ENCODE measurements at regions not wholly inside any gene's neighbourhood (a gene's known extent, or its start where the extent isn't known, plus 50 kb on each side); places are given as distances from the start of the nearest gene placed in this dataset.
A peak's percentile ranks its signal among the peaks of the same experiment; 100 is the strongest.
"Not testable (repeated sequence)": the region's sequence is repeated elsewhere in the genome, so short reads cannot be mapped to it uniquely, and the experiment has no call there.

DNA sequence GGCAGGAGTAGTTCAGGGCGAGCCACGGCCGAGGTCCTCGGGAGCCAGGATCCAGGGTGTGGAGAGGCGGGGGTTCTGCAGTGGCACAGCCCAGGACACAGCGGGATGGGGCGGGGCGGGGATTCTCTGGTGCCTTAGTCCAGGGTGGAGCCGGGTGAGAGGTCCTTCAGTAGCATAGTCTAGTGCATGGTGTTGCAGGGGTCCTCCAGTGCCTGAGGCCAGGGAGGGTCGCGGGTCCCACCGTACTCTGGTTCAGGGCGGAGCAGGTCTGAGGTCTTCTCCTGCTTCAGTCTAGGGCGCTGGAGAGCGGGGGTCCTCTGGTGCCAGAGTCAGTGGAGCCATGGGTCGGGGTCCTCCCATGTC is 131.1 kb downstream of the CCDC74A start:
- FAIRE-seq (no peak), DNase-seq (ENCODE audit: insufficient read length, low spot score) (no peak)
- no peak for TF ChIP-seq POLR2A (IDR thresholded peaks at IDR 0.05; ENCODE audit: low read depth, low read length)

DNA sequence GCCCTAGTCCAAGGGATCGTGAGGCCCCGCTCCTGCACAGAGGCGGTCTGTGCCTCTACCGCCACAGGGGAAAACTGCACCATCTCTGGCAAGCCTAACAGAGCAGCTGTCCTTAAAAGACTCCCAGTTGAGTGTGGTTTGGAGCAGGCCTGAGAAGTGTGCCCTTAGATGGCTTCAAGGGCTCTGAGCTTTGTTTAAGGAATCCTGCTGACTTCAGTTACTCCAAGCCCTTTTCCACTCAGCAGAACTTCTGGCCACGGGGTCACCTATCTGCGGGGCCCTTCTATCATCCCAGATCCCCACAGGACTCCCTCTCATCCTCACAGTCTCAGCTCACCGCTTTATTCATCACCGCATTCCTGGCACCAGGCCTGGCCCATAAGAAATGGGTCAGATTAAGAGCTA is 131.5 kb downstream of the CCDC74A start:
- DNase-seq (ENCODE audit: insufficient read length, low spot score), result no peak
- FAIRE-seq, result no peak
- no peak for TF ChIP-seq POLR2A (IDR thresholded peaks at IDR 0.05; ENCODE audit: low read depth, low read length)

DNA sequence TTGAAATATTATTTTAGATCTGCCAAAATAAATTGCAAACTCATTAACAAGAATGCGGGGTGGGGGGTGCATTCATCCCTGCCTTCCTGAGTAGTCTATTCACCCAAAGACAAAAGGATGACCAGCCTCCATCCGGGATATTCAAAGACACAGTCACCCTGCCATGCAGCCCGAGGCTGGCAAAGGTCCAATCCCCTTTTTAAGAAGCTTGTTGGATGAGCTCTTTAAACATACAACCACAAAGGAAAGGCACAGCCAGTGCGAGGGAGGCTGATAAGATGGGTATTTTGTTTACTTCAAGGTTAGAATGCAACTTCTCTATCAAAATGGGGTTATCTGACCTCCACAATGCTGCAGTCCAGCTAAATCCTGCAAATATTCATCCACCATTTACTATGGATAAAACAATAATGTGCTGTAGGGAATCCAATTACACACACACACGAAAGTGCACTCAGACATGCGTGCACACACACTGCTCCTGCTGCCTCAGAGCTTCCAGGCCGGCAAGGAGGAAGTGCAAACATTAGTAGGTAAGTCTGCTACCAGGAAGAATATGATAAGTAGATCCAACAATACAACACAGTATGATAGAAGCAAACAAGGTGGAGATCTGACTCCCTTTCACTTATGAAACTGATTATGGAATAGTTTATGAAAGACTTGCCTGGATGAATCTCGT is 133.6 kb downstream of the CCDC74A start:
- DNase-seq (ENCODE audit: insufficient read length, low spot score); FAIRE-seq: not testable (repeated sequence)

- FAIRE-seq; DNase-seq (ENCODE audit: insufficient read length, low spot score): not testable (repeated sequence)
These were observed 134.3 kb downstream of the CCDC74A start for GRCh38 chr2:131661884-131662535.

GRCh38 chr2:131663501-131663900 is 135.8 kb downstream of the CCDC74A start:
- DNase-seq (ENCODE audit: insufficient read length, low spot score); FAIRE-seq: not testable (repeated sequence)

- DNase-seq (ENCODE audit: insufficient read length, low spot score); FAIRE-seq: not testable (repeated sequence)
These were observed 138.0 kb downstream of the CCDC74A start for GRCh38 chr2:131665716-131666115.

GRCh38 chr2:131668794-131669540 is 141.3 kb downstream of the CCDC74A start:
- DNase-seq (ENCODE audit: insufficient read length, low spot score); FAIRE-seq: not testable (repeated sequence)

DNA sequence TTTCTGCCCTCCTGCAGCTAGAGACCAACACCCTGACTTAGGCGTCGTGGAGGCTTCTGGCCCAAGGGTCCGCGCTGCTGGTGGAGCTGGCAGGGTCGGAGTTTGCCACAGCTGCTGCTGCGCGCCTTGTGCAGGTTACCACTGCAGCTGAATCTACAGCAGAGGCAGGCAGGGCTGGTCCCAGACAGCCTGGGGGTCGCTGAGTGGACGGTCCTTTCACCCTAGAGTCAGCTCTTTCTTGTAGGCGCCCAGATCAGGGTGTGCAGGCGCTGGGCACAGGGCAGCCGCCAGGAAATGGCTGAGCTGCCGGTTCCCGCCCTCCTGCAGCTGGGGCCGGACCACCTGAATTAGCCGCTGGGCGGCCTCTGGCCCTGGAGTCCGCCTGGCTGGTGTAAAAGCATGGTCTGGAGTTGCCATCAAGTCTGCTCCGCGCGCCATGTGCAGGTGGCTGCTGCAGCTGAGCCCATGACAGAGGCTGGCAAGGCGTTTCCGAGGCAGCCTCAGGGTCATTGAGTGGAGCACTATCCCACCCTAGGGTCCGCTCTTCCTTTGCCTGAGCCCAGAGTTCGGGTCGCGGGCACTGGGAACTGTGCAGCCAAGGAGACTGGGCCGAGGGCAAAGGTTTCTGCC is 144.3 kb downstream of the CCDC74A start:
- DNase-seq (ENCODE audit: insufficient read length, low spot score); FAIRE-seq: not testable (repeated sequence)

DNA sequence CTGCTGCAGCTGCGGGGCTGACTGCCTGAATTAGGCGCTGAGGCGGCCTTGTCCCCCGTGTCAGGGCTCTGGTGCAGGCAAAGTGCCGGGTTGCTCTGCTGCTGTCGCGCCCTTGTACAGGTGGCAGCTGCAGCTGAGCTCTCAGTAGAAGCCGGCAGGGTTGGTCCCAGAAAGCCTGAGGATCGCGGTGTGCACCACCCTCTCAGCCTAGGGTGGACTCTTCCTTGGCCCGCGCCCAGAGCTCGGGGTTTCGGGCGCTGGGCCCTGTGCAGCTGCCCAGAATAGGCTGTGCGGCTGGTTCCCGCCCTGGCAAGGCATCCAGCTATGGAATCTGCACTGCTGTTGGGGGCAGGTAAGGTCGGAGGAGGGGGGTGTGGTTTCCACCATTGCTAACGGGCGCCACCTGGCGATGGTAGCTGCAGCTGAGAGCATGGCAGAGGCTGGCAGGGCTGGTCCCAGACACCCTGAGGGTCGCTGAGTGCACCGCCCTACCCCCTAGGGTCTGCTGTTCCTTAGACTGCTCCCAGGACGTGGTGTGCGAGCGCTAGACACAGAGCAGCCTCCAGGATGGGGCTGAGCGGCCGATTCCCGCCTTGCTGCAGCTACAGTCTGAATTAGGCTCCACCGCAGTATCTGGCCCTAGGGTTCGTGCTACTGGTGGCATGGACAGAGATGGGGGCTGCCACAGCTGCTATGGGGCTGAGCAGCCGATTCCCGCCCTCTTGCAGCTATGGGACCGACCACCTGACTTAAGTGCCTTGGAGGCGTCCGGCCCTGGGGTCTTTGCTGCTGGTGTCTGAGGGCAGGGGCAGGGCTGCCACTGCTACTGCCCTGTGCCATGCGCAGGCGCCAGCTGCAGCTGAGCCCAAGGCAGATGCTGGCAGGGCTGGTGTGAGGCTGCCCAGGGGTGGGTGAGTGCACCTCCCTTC is 145.0 kb downstream of the CCDC74A start:
- not testable (repeated sequence) for FAIRE-seq
- peak; percentile 19 for DNase-seq (ENCODE audit: insufficient read length, low spot score)

GRCh38 chr2:131673400-131674173 is 145.9 kb downstream of the CCDC74A start:
- DNase-seq (ENCODE audit: insufficient read length, low spot score) (peak; percentile 57), FAIRE-seq (peak; percentile 30)
- no peak for TF ChIP-seq POLR2A (IDR thresholded peaks at IDR 0.05; ENCODE audit: low read depth, low read length)

DNA sequence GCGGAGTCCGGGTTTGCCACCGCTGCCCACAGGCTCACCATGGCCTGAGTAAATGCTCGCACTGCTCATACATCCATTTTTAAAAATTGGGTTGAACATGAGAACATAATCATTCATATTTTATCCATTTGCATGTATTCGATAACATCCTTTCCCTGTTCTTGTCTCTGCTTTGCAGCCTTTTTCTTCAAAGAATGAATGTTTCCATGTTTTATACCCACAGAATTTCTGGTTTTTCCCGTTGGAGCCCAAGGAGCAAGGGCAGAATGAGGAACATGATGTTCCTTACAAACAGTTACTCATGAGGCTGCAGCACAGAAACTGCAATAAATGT is 146.5 kb downstream of the CCDC74A start:
- DNase-seq (ENCODE audit: insufficient read length, low spot score) (no peak), FAIRE-seq (no peak)
- no peak for TF ChIP-seq POLR2A (IDR thresholded peaks at IDR 0.05; ENCODE audit: low read depth, low read length)

DNA sequence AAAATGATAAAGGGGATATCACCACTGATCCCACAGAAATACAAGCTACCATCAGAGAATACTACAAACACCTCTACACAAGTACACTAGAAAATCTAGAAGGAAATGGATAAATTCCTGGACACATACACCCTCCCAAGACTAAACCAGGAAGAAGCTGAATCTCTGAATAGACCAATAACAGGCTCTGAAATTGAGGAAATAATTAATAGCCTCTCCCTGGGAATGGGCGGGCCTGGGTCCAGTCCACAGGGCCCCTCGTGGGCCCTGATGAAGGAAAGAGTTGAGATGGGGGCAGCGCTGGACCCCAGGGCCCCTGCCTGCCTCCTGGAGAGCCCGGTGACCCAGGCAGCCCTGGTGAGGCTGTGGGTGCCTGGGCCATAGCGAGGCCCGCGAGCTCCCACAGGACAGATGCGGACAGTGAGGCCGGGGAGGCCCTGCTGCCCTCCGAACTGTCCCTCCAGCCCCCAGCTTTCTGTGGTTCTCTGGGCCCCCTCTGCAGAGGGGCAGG is 154.0 kb downstream of the CCDC74A start:
- FAIRE-seq; DNase-seq (ENCODE audit: insufficient read length, low spot score): not testable (repeated sequence)
